ENCODE measurements at regions not wholly inside any gene's neighbourhood (a gene's known extent, or its start where the extent isn't known, plus 50 kb on each side); places are given as distances from the start of the nearest gene placed in this dataset.

GRCh38 chr7:121621937-121622336 lies 225.8 kb upstream of the FAM3C start:
- Histone ChIP-seq H3K9ac (replicated peaks; ENCODE audit: extremely low read depth, insufficient read depth, low read length) (no peak overlapping the region), H3K9me3 (replicated peaks; ENCODE audit: control insufficient read depth, insufficient read depth, low read length) (no peaks in the 10 kb centered on the region), H4K20me1 (replicated peaks; ENCODE audit: control insufficient read depth, extremely low read depth, insufficient read depth, low read length) (no peaks in the 10 kb centered on the region), H3K9me1 (replicated peaks; ENCODE audit: control insufficient read depth, extremely low read depth, insufficient read depth, low read length) (no peaks in the 10 kb centered on the region), H3K27ac (ENCODE audit: insufficient read depth, low read depth, low read length) (no peak overlapping the region), H3K27me3 (ENCODE audit: control insufficient read depth in 2 of 2, insufficient read depth in 2 of 2, low read length in 2 of 2) (no peaks in the 10 kb centered on the region), H2AFZ (ENCODE audit: low read depth, low read length) (no peak overlapping the region), H3K4me2 (ENCODE audit: insufficient read depth, low read length) (no peak overlapping the region), H3K79me2 (ENCODE audit: control insufficient read depth, insufficient read depth, low read length) (no peaks in the 10 kb centered on the region), H3K4me3 (replicated peaks in 1 of 3; ENCODE audit: insufficient read depth in 1 of 3, low read depth in 1 of 3, low read length in 3 of 3) (no peak overlapping the region), H3K4me1 (ENCODE audit: control insufficient read depth, extremely low read depth, insufficient read depth, low read length) (no peaks in the 10 kb centered on the region), H3K36me3 (ENCODE audit: control insufficient read depth in 2 of 2, extremely low read depth in 1 of 2, insufficient read depth in 2 of 2, low read length in 2 of 2) (no peaks in the 10 kb centered on the region)
- DNase-seq (ENCODE audit: low read depth, low spot score) = no peak
- TF ChIP-seq, protein P1, sequence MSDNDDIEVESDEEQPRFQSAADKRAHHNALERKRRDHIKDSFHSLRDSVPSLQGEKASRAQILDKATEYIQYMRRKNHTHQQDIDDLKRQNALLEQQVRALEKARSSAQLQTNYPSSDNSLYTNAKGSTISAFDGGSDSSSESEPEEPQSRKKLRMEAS (IDR thresholded peaks at IDR 0.05; ENCODE audit: insufficient read depth, insufficient read length) = no peak
- TF ChIP-seq POLR2A (IDR thresholded peaks at IDR 0.05; ENCODE audit: low read depth, low read length) (no peak), GATA2 (IDR thresholded peaks at IDR 0.05; ENCODE audit: insufficient read depth, insufficient read length, low read depth, low read length) (no peak), JUN (IDR thresholded peaks at IDR 0.05; ENCODE audit: borderline replicate concordance, insufficient read depth, insufficient read length, low read depth) (no peak), EZH2 (IDR thresholded peaks at IDR 0.05; ENCODE audit: borderline replicate concordance, low read depth, low read length, severe bottlenecking) (no peak), FOS (IDR thresholded peaks at IDR 0.05; ENCODE audit: borderline replicate concordance, insufficient read depth, low read length) (no peak), MYC (IDR thresholded peaks at IDR 0.05; ENCODE audit: low read depth, low read length) (no peak), CTCF (IDR thresholded peaks at IDR 0.05; ENCODE audit: extremely low read depth in 1 of 2, insufficient read depth in 1 of 2, low read depth in 1 of 2, low read length in 2 of 2) (no peak), POLR2AphosphoS5 (IDR thresholded peaks at IDR 0.05; ENCODE audit: insufficient read depth, low read depth, low read length) (no peak)
- ChIA-PET CTCF (interaction anchor here (1.2 to 3.0 kb wide), 2 partner anchors 43 to 372 kb away, joined by 4 to 13 read pairs; no protein-coding TSS in a partner anchor), POLR2A (no interaction called here)
- no peak for FAIRE-seq
- intact Hi-C loops (cut with micrococcal nuclease) = no loop called here
- no TSS peak for BruUV-seq (replicated peaks)
- dilution Hi-C loops (cut with MboI; ENCODE audit: extremely low pct_ligation_motif_present, low sequenced_read_pairs) = no loop called here
